ENCODE measurements at regions not wholly inside any gene's neighbourhood (a gene's known extent, or its start where the extent isn't known, plus 50 kb on each side); places are given as distances from the start of the nearest gene placed in this dataset.

DNA sequence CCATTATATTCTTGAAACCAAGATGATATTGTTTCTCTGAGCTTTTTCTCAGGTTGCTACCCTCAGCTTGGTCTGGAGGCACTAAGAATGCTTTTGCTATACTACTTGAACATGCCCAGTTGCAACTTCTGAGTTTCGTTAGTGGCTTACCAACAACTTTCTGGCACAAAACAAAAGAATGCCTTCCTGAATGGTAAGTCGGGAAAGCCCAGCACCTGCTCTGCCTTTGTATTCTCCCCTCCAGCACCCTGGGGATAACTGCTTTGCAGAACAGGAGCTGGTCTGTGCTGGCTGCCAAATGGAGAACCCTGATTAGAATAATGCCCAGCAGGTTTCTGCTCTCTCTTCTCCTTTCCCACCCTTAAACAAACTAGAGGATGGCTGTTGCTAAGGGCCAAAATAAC is 149.3 kb downstream of the TGFB2 start:
- TF ChIP-seq POLR2AphosphoS5 (IDR thresholded peaks at IDR 0.05; ENCODE audit: low read depth, low read length) (no peak), TAF1 (IDR thresholded peaks at IDR 0.05; ENCODE audit: low read depth, low read length) (no peak), POU2F2 (IDR thresholded peaks at IDR 0.05; ENCODE audit: low read depth, low read length) (no peak), PAX5 (IDR thresholded peaks at IDR 0.05; ENCODE audit: insufficient read depth, low read length, severe bottlenecking) (no peak), POLR2A (IDR thresholded peaks at IDR 0.05; ENCODE audit: low read depth, low read length) (no peak)
- no peak for DNase-seq (ENCODE audit: insufficient read length, low spot score)

DNA sequence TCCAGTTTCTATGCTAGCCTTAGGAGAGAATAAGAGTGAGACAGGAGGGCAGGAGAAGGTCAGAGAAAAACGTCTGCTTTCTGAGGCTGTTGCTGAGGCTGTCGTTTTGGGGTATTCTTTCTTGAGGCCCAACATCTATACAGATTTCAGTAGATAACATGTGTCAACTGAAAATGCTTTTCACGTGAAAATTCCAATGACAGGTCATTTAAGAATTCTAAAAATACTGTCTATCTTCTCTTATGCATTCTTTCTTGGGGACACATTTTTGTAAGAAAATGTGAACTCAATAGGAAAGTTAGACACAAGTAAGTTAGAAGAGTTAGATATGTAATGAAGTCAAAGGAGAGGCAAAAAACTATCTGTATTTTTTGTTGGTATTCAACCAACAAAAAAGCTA is 150.8 kb downstream of the TGFB2 start:
- DNase-seq (ENCODE audit: insufficient read length, low spot score) (no peak), FAIRE-seq (no peak)
- TF ChIP-seq POU2F2 (IDR thresholded peaks at IDR 0.05; ENCODE audit: low read depth, low read length) (no peak), POLR2AphosphoS5 (IDR thresholded peaks at IDR 0.05; ENCODE audit: low read depth, low read length) (no peak), TAF1 (IDR thresholded peaks at IDR 0.05; ENCODE audit: low read depth, low read length) (no peak), SPI1 (IDR thresholded peaks at IDR 0.05; ENCODE audit: low read depth, low read length) (no peak), PAX5 (IDR thresholded peaks at IDR 0.05; ENCODE audit: insufficient read depth, low read length, severe bottlenecking) (no peak), POLR2A (IDR thresholded peaks at IDR 0.05; ENCODE audit: low read depth, low read length) (no peak)

More for the DNA sequence above, 149.3 kb downstream of the TGFB2 start:
- FAIRE-seq: no peak

DNA sequence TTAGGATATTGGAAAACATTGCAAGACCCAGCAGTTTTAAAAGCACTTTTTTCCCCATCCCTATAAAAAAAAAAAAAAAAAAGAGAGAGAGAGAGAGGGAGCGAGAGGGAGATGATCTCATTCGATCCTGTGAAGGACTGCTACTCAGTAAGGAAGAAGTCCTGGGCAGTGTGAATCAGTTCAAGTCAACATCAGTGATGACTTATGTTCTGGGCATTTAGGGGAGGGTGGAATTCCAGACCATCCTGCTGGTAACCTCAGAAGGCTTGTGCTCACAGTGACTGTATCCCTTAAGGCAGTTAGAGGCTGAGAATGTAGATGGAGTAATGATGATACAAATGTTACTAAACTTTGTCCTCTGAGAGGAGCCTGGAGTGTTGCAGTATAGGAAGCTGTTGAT is 151.4 kb downstream of the TGFB2 start:
- TF ChIP-seq SPI1 (IDR thresholded peaks at IDR 0.05; ENCODE audit: low read depth, low read length): no peak
- TF ChIP-seq POLR2AphosphoS5 (IDR thresholded peaks at IDR 0.05; ENCODE audit: low read depth, low read length): no peak
- TF ChIP-seq POU2F2 (IDR thresholded peaks at IDR 0.05; ENCODE audit: low read depth, low read length): no peak
- TF ChIP-seq TAF1 (IDR thresholded peaks at IDR 0.05; ENCODE audit: low read depth, low read length): no peak
- no peak for TF ChIP-seq PAX5 (IDR thresholded peaks at IDR 0.05; ENCODE audit: insufficient read depth, low read length, severe bottlenecking)
- TF ChIP-seq POLR2A (IDR thresholded peaks at IDR 0.05; ENCODE audit: low read depth, low read length): no peak
- FAIRE-seq (no peak), DNase-seq (ENCODE audit: insufficient read length, low spot score) (no peak)

DNA sequence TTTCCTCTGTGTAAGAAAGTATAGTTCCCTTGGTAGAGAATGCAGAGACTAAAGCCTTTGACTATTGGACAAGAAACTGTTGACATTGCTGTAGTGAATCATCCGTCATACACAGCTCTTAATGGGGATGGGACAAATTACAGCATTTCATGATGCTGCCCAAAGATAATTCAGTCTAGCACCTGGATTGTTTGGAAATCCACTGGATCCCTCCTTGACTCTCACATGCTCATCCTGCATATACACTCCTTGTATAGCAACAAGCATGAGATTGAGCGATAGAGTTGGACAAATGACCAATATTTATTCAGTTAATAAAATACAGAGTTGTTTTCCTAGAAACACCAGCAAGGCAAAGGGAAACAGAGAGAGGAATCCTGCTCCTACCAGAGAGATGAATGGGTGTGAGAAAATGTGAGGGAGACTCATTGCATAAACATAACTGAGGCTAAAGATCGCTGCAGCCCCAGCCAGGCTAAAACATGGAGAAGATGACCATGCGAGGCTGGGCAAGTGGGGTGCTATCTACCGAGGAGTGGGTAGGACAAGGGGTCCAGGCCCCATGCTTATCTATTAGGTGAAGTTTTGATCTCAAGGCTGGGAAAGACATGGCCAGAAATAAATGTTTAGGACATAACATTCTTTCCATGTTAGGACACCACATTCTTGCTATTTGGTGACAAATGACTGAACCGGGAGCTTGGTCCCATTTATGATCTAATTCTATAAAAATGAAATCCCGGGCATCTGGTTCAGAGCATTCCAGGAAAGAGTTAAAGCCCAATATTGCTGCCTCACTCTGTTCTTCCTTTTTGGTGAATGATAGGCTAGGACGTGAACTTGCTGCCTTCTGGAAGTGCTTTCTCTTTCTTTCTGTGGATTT is 153.2 kb downstream of the TGFB2 start:
- FAIRE-seq (no peak), DNase-seq (ENCODE audit: insufficient read length, low spot score) (no peak)
- no peak for TF ChIP-seq POU2F2 (IDR thresholded peaks at IDR 0.05; ENCODE audit: low read depth, low read length)
- TF ChIP-seq PAX5 (IDR thresholded peaks at IDR 0.05; ENCODE audit: insufficient read depth, low read length, severe bottlenecking): no peak
- TF ChIP-seq SPI1 (IDR thresholded peaks at IDR 0.05; ENCODE audit: low read depth, low read length): no peak
- no peak for TF ChIP-seq TAF1 (IDR thresholded peaks at IDR 0.05; ENCODE audit: low read depth, low read length)
- no peak for TF ChIP-seq POLR2AphosphoS5 (IDR thresholded peaks at IDR 0.05; ENCODE audit: low read depth, low read length)
- TF ChIP-seq POLR2A (IDR thresholded peaks at IDR 0.05; ENCODE audit: low read depth, low read length): no peak

DNA sequence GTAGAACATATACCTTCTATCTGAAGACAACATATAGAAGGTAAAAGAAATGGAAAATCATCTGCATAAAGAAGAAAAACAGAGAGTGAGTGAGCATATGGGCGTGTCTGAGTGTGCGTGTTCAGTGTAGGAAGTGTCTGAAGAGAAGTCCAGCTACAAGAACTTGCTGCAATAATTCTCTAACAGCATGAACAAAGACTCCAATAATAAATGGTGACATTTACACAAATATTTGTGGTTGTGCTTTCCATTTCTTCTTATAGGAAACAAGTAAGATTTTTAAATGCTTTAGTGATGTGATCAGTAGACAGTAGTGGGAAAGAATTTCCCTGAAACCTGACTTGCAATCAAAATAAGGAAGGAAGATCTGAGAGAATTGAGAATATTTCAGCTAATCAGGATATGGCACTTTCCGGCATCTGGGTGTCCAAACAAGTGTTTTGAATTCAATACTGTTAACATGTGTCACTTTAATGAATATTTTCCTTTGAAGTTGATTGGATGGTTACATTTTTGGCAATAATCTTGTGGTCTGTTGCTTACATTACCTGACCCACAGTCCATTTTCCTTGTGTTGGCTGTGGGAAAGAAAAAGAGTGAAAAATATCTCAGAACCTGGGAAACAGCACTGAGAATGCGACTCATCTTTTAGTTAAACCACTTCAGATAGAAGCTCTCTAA is 154.0 kb downstream of the TGFB2 start:
- DNase-seq (ENCODE audit: insufficient read length, low spot score) (no peak), FAIRE-seq (no peak)
- no peak for TF ChIP-seq SPI1 (IDR thresholded peaks at IDR 0.05; ENCODE audit: low read depth, low read length)
- no peak for TF ChIP-seq POLR2AphosphoS5 (IDR thresholded peaks at IDR 0.05; ENCODE audit: low read depth, low read length)
- TF ChIP-seq PAX5 (IDR thresholded peaks at IDR 0.05; ENCODE audit: insufficient read depth, low read length, severe bottlenecking): no peak
- no peak for TF ChIP-seq POLR2A (IDR thresholded peaks at IDR 0.05; ENCODE audit: low read depth, low read length)
- TF ChIP-seq TAF1 (IDR thresholded peaks at IDR 0.05; ENCODE audit: low read depth, low read length): no peak
- no peak for TF ChIP-seq POU2F2 (IDR thresholded peaks at IDR 0.05; ENCODE audit: low read depth, low read length)

DNA sequence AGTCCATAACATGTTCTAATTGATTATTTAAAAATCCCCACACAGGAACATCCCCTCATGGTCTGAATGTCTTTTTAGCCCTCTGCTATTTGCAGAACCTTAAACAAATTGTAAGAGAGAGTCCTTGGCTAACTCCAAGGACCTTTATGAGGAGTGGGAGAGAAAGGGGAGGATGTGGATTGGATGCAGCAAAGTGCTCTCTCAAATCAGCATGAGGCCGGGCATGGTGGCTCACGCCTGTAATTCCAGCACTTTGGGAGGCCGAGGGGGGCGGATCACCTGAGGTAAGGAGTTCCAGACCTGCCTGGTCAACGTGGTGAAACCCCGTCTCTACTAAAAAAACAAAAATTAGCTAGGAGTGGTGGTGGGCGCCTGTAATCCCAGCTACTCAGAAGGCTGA is 154.8 kb downstream of the TGFB2 start:
- FAIRE-seq: no peak
- no peak for DNase-seq (ENCODE audit: insufficient read length, low spot score)
- TF ChIP-seq POLR2AphosphoS5 (IDR thresholded peaks at IDR 0.05; ENCODE audit: low read depth, low read length) (no peak), POU2F2 (IDR thresholded peaks at IDR 0.05; ENCODE audit: low read depth, low read length) (no peak), PAX5 (IDR thresholded peaks at IDR 0.05; ENCODE audit: insufficient read depth, low read length, severe bottlenecking) (no peak), POLR2A (IDR thresholded peaks at IDR 0.05; ENCODE audit: low read depth, low read length) (no peak), SPI1 (IDR thresholded peaks at IDR 0.05; ENCODE audit: low read depth, low read length) (no peak), TAF1 (IDR thresholded peaks at IDR 0.05; ENCODE audit: low read depth, low read length) (no peak)

DNA sequence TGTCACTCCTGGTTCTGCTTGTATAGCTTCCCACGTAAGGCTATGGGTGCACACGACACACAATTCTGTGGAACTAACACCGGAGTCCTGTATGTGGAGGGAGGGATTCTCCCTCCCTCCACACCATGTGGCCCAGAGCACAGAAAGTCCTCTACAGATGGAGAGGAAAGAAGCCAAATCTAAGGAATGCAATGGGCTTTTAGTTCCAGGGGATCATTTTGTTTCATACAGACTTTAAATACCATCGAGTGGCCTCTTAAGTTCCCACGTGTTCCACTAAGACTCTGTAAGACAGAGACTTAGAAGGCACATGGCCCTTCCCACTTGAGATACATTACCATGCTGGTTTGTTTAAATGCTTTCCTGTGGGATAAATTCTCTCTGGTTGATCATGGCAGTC is 156.0 kb downstream of the TGFB2 start:
- DNase-seq (ENCODE audit: insufficient read length, low spot score): no peak
- TF ChIP-seq POLR2AphosphoS5 (IDR thresholded peaks at IDR 0.05; ENCODE audit: low read depth, low read length) (no peak), SPI1 (IDR thresholded peaks at IDR 0.05; ENCODE audit: low read depth, low read length) (no peak), TAF1 (IDR thresholded peaks at IDR 0.05; ENCODE audit: low read depth, low read length) (no peak), POU2F2 (IDR thresholded peaks at IDR 0.05; ENCODE audit: low read depth, low read length) (no peak), PAX5 (IDR thresholded peaks at IDR 0.05; ENCODE audit: insufficient read depth, low read length, severe bottlenecking) (no peak), POLR2A (IDR thresholded peaks at IDR 0.05; ENCODE audit: low read depth, low read length) (no peak)
- no peak for FAIRE-seq

DNA sequence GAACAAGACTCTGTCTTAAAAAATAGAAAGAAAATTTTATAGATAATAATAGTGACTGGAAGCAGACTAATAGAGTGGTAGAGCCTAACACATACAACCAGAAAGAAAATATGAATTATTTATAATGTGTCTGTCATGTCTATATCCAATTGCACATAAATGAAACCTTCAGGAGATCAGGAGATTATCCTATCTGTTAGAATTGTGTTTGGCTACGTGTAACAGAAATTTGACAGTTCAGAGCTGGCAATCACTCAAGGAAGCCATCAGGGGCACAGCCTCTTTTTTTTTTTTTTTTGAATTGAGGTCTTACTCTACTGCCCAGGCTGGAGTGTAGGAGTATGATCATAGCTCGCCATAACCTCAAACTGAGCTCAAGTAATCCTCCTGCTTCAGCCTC is 157.2 kb downstream of the TGFB2 start:
- DNase-seq (ENCODE audit: insufficient read length, low spot score): no peak
- no peak for FAIRE-seq

DNA sequence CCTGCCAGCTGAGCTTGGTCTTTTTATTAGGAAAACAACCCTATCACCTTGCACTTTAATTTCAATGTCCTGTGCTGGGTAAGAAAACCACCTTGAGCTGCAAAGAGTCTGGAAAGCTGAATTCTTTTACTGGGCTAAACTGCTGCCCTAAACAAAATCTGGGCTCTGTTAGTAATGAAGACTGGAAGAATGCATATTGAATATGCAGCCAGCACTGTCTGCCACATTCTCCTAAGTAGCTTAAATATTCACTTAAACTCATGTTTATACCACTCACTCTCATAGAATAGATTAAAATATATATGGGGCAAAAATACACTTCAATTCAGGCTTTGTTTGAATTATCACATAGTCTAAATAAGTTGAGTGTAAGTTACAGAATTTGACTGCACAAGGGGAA is 158.0 kb downstream of the TGFB2 start:
- DNase-seq (ENCODE audit: insufficient read length, low spot score): no peak
- TF ChIP-seq PAX5 (IDR thresholded peaks at IDR 0.05; ENCODE audit: insufficient read depth, low read length, severe bottlenecking) (no peak), SPI1 (IDR thresholded peaks at IDR 0.05; ENCODE audit: low read depth, low read length) (no peak), POLR2A (IDR thresholded peaks at IDR 0.05; ENCODE audit: low read depth, low read length) (no peak), POLR2AphosphoS5 (IDR thresholded peaks at IDR 0.05; ENCODE audit: low read depth, low read length) (no peak), POU2F2 (IDR thresholded peaks at IDR 0.05; ENCODE audit: low read depth, low read length) (no peak), TAF1 (IDR thresholded peaks at IDR 0.05; ENCODE audit: low read depth, low read length) (no peak)
- no peak for FAIRE-seq

More for the DNA sequence above, 157.2 kb downstream of the TGFB2 start:
- no peak for TF ChIP-seq POU2F2 (IDR thresholded peaks at IDR 0.05; ENCODE audit: low read depth, low read length)
- no peak for TF ChIP-seq POLR2A (IDR thresholded peaks at IDR 0.05; ENCODE audit: low read depth, low read length)
